GM23338 (cell line): ENCODE measurements at regions not wholly inside any gene's neighbourhood (a gene's known extent, or its start where the extent isn't known, plus 50 kb on each side); places are given as distances from the start of the nearest gene placed in this dataset.

Experiments
- ATAC-seq: fragments of 200-7000 bp; cut with Tn5 transposase; 3 replicates; pipeline ENCODE4 v1.9.1; 2020
- DNase-seq: peaks from one replicate; pipeline ENCODE4 v3.0.0-alpha.2; 2015; ENCODE audit warnings: low spot score
- H2AFZ ChIP-seq: fragments of 200-600 bp; sonication (generic); 2 replicates; pipeline ENCODE4 v1.8.0; 2016; ENCODE audit warnings: antibody characterized with exemption, mild to moderate bottlenecking, moderate library complexity
- H3F3A ChIP-seq: fragments of 200-600 bp; sonication (generic); replicated peaks from 2 replicates; pipeline ENCODE4 v1.8.0; 2017; ENCODE audit warnings: antibody characterized with exemption, mixed run types, low read depth
- H3K27ac ChIP-seq: fragments of 200-600 bp; sonication (generic); 2 replicates; pipeline ENCODE4 v1.6.1; 2016; ENCODE audit warnings: low read depth
- H3K27me3 ChIP-seq: fragments of 200-600 bp; sonication (generic); 2 replicates; pipeline ENCODE4 v1.8.0; 2016; ENCODE audit warnings: mild to moderate bottlenecking, mixed run types, moderate library complexity; ENCODE audit not compliant: insufficient read depth
- H3K36me3 ChIP-seq: fragments of 200-600 bp; sonication (generic); 2 replicates; pipeline ENCODE4 v1.8.0; 2016; ENCODE audit warnings: mild to moderate bottlenecking; ENCODE audit not compliant: insufficient read depth
- H3K4me1 ChIP-seq: fragments of 200-600 bp; sonication (generic); 2 replicates; pipeline ENCODE4 v1.8.0; 2016; ENCODE audit warnings: mild to moderate bottlenecking, moderate library complexity; ENCODE audit not compliant: insufficient read depth
- H3K4me2 ChIP-seq: fragments of 200-600 bp; sonication (generic); 2 replicates; pipeline ENCODE4 v1.7.1; 2017; ENCODE audit warnings: mixed run types
- H3K4me3 ChIP-seq: fragments of 200-600 bp; sonication (generic); 2 replicates; pipeline ENCODE4 v1.6.1; 2016; ENCODE audit warnings: mixed run types
- H3K79me2 ChIP-seq: fragments of 200-600 bp; sonication (generic); replicated peaks from 2 replicates; pipeline ENCODE4 v1.8.0; 2017; ENCODE audit warnings: mild to moderate bottlenecking; ENCODE audit not compliant: insufficient read depth
- H3K9me2 ChIP-seq: fragments of 200-600 bp; sonication (generic); 2 replicates; pipeline ENCODE4 v1.8.0; 2017; ENCODE audit not compliant: insufficient read depth
- H4K20me1 ChIP-seq: fragments of 200-600 bp; sonication (generic); replicated peaks from 2 replicates; pipeline ENCODE4 v1.8.0; 2017; ENCODE audit warnings: mild to moderate bottlenecking; ENCODE audit not compliant: insufficient read depth
- H3K27ac Mint-ChIP-seq: 2 replicates; pipeline ENCODE4 v1.8.0; 2020; ENCODE audit warnings: inconsistent platforms, mild to moderate bottlenecking, moderate library complexity, mixed read lengths
- H3K27me3 Mint-ChIP-seq: 3 replicates; pipeline ENCODE4 v1.8.0; 2022; ENCODE audit warnings: low read depth, mild to moderate bottlenecking, moderate library complexity, mixed read lengths, inconsistent platforms; ENCODE audit not compliant: insufficient read depth, poor library complexity
- H3K36me3 Mint-ChIP-seq: 3 replicates; pipeline ENCODE4 v1.8.0; 2021; ENCODE audit warnings: low read depth, mild to moderate bottlenecking, inconsistent platforms, moderate library complexity, mixed read lengths
- H3K4me1 Mint-ChIP-seq: 3 replicates; pipeline ENCODE4 v1.8.0; 2020; ENCODE audit warnings: mild to moderate bottlenecking, inconsistent platforms, mixed read lengths
- H3K4me3 Mint-ChIP-seq: 3 replicates; pipeline ENCODE4 v1.8.0; 2021; ENCODE audit warnings: moderate library complexity, mild to moderate bottlenecking, inconsistent platforms, mixed read lengths
- H3K9me3 Mint-ChIP-seq: 3 replicates; pipeline ENCODE4 v1.8.0; 2020; ENCODE audit warnings: moderate library complexity, mild to moderate bottlenecking, inconsistent platforms, mixed read lengths
- CREB1 ChIP-seq: fragments of 250-450 bp; sonication (Bioruptor Pico); IDR thresholded peaks from 2 replicates; pipeline ENCODE4 v1.5.0; 2020; ENCODE audit warnings: low read depth, mild to moderate bottlenecking, moderate library complexity
- EZH2 ChIP-seq: fragments of 200-600 bp; sonication (generic); IDR thresholded peaks from one replicate; pipeline ENCODE4 v1.8.0; 2017; ENCODE audit warnings: antibody characterized with exemption, mild to moderate bottlenecking, low read depth; ENCODE audit not compliant: unreplicated experiment
- EZH2phosphoT487 ChIP-seq: fragments of 200-600 bp; sonication (generic); IDR thresholded peaks from one replicate; pipeline ENCODE4 v1.8.1; 2018; ENCODE audit warnings: antibody characterized with exemption; ENCODE audit not compliant: unreplicated experiment
- JUNB ChIP-seq: IDR thresholded peaks from one replicate; pipeline ENCODE4 v1.6.1; 2016; ENCODE audit warnings: antibody characterized with exemption; ENCODE audit not compliant: unreplicated experiment
- NANOG ChIP-seq: IDR thresholded peaks from 2 replicates; pipeline ENCODE4 v1.6.1; 2016; ENCODE audit warnings: antibody characterized with exemption, borderline replicate concordance
- POLR2AphosphoS5 ChIP-seq: IDR thresholded peaks from 2 replicates; pipeline ENCODE4 v1.6.1; 2016; ENCODE audit warnings: antibody characterized with exemption, low read depth
- STAT1 ChIP-seq: IDR thresholded peaks from one replicate; pipeline ENCODE4 v1.6.1; 2016; ENCODE audit warnings: antibody characterized with exemption; ENCODE audit not compliant: unreplicated experiment
- ZNF114 ChIP-seq: fragments of 250-450 bp; sonication (Bioruptor Pico); IDR thresholded peaks from 2 replicates; pipeline ENCODE4 v1.5.0; 2020; ENCODE audit warnings: mild to moderate bottlenecking, moderate library complexity
- ZNF331 ChIP-seq: fragments of 250-450 bp; sonication (Bioruptor Pico); IDR thresholded peaks from 2 replicates; pipeline ENCODE4 v1.5.0; 2020; ENCODE audit warnings: low read depth, mild to moderate bottlenecking, moderate library complexity
- TF ChIP-seq, protein P1 (sequence below): IDR thresholded peaks from 2 replicates; pipeline ENCODE4 v1.6.1; 2016; ENCODE audit warnings: antibody characterized with exemption
- TF ChIP-seq, protein P2 (sequence below): fragments of 250-450 bp; sonication (Bioruptor Pico); IDR thresholded peaks from 2 replicates; pipeline ENCODE4 v1.5.0; 2020; ENCODE audit warnings: mild to moderate bottlenecking, moderate library complexity
- TF ChIP-seq, protein P3 (sequence below): IDR thresholded peaks from one replicate; pipeline ENCODE4 v1.6.1; 2018; ENCODE audit warnings: antibody characterized with exemption; ENCODE audit not compliant: unreplicated experiment
- TF ChIP-seq, protein P4 (sequence below), 2 experiments: fragments of 200-600 bp in 1 of 2; sonication (generic) in 1 of 2; conservative IDR thresholded peaks; 2 replicates each; pipeline versions ENCODE4 v1.5.1 to v1.6.1; 2016 to 2017; ENCODE audit warnings: antibody characterized with exemption in 2 of 2, low read depth in 2 of 2, mild to moderate bottlenecking in 2 of 2, moderate library complexity in 1 of 2

DNA sequence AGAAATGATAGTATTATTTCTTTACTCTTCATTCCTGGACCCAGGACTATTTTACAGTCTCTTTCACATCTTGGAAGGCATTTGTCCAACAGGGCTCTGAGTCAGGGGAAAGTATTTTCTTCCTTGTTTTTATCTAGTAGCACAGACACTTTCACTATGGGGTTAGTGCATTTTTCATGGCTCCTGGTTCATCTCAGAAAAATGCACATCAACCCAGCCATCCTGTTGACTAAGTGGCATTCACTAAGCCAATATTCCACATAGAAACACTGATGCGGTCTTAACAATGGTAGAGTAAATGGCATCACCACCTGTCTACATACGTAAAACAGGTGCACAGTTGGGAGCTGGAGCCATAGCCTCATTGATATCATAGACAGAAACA, 87.4 kb upstream of the C1orf21 start:
- TF ChIP-seq CREB1 (CRISPR knock-in tag) (no peak), POLR2AphosphoS5 (no peak), JUNB (no peak), ZNF331 (CRISPR knock-in tag) (no peak), NANOG (no peak), EZH2phosphoT487 (no peak), STAT1 (no peak), ZNF114 (CRISPR knock-in tag) (no peak), EZH2 (no peak)
- TF ChIP-seq, protein P1, sequence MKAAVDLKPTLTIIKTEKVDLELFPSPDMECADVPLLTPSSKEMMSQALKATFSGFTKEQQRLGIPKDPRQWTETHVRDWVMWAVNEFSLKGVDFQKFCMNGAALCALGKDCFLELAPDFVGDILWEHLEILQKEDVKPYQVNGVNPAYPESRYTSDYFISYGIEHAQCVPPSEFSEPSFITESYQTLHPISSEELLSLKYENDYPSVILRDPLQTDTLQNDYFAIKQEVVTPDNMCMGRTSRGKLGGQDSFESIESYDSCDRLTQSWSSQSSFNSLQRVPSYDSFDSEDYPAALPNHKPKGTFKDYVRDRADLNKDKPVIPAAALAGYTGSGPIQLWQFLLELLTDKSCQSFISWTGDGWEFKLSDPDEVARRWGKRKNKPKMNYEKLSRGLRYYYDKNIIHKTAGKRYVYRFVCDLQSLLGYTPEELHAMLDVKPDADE: no peak
- TF ChIP-seq, protein P2, sequence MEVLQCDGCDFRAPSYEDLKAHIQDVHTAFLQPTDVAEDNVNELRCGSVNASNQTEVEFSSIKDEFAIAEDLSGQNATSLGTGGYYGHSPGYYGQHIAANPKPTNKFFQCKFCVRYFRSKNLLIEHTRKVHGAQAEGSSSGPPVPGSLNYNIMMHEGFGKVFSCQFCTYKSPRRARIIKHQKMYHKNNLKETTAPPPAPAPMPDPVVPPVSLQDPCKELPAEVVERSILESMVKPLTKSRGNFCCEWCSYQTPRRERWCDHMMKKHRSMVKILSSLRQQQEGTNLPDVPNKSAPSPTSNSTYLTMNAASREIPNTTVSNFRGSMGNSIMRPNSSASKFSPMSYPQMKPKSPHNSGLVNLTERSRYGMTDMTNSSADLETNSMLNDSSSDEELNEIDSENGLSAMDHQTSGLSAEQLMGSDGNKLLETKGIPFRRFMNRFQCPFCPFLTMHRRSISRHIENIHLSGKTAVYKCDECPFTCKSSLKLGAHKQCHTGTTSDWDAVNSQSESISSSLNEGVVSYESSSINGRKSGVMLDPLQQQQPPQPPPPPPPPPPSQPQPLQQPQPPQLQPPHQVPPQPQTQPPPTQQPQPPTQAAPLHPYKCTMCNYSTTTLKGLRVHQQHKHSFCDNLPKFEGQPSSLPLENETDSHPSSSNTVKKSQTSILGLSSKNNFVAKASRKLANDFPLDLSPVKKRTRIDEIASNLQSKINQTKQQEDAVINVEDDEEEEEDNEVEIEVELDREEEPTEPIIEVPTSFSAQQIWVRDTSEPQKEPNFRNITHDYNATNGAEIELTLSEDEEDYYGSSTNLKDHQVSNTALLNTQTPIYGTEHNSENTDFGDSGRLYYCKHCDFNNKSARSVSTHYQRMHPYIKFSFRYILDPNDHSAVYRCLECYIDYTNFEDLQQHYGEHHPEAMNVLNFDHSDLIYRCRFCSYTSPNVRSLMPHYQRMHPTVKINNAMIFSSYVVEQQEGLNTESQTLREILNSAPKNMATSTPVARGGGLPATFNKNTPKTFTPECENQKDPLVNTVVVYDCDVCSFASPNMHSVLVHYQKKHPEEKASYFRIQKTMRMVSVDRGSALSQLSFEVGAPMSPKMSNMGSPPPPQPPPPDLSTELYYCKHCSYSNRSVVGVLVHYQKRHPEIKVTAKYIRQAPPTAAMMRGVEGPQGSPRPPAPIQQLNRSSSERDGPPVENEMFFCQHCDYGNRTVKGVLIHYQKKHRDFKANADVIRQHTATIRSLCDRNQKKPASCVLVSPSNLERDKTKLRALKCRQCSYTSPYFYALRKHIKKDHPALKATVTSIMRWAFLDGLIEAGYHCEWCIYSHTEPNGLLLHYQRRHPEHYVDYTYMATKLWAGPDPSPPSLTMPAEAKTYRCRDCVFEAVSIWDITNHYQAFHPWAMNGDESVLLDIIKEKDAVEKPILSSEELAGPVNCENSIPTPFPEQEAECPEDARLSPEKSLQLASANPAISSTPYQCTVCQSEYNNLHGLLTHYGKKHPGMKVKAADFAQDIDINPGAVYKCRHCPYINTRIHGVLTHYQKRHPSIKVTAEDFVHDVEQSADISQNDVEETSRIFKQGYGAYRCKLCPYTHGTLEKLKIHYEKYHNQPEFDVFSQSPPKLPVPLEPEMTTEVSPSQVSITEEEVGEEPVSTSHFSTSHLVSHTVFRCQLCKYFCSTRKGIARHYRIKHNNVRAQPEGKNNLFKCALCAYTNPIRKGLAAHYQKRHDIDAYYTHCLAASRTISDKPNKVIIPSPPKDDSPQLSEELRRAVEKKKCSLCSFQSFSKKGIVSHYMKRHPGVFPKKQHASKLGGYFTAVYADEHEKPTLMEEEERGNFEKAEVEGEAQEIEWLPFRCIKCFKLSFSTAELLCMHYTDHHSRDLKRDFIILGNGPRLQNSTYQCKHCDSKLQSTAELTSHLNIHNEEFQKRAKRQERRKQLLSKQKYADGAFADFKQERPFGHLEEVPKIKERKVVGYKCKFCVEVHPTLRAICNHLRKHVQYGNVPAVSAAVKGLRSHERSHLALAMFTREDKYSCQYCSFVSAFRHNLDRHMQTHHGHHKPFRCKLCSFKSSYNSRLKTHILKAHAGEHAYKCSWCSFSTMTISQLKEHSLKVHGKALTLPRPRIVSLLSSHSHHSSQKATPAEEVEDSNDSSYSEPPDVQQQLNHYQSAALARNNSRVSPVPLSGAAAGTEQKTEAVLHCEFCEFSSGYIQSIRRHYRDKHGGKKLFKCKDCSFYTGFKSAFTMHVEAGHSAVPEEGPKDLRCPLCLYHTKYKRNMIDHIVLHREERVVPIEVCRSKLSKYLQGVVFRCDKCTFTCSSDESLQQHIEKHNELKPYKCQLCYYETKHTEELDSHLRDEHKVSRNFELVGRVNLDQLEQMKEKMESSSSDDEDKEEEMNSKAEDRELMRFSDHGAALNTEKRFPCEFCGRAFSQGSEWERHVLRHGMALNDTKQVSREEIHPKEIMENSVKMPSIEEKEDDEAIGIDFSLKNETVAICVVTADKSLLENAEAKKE (CRISPR knock-in tag): no peak
- TF ChIP-seq, protein P3, sequence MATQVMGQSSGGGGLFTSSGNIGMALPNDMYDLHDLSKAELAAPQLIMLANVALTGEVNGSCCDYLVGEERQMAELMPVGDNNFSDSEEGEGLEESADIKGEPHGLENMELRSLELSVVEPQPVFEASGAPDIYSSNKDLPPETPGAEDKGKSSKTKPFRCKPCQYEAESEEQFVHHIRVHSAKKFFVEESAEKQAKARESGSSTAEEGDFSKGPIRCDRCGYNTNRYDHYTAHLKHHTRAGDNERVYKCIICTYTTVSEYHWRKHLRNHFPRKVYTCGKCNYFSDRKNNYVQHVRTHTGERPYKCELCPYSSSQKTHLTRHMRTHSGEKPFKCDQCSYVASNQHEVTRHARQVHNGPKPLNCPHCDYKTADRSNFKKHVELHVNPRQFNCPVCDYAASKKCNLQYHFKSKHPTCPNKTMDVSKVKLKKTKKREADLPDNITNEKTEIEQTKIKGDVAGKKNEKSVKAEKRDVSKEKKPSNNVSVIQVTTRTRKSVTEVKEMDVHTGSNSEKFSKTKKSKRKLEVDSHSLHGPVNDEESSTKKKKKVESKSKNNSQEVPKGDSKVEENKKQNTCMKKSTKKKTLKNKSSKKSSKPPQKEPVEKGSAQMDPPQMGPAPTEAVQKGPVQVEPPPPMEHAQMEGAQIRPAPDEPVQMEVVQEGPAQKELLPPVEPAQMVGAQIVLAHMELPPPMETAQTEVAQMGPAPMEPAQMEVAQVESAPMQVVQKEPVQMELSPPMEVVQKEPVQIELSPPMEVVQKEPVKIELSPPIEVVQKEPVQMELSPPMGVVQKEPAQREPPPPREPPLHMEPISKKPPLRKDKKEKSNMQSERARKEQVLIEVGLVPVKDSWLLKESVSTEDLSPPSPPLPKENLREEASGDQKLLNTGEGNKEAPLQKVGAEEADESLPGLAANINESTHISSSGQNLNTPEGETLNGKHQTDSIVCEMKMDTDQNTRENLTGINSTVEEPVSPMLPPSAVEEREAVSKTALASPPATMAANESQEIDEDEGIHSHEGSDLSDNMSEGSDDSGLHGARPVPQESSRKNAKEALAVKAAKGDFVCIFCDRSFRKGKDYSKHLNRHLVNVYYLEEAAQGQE: no peak
- TF ChIP-seq, protein P4, sequence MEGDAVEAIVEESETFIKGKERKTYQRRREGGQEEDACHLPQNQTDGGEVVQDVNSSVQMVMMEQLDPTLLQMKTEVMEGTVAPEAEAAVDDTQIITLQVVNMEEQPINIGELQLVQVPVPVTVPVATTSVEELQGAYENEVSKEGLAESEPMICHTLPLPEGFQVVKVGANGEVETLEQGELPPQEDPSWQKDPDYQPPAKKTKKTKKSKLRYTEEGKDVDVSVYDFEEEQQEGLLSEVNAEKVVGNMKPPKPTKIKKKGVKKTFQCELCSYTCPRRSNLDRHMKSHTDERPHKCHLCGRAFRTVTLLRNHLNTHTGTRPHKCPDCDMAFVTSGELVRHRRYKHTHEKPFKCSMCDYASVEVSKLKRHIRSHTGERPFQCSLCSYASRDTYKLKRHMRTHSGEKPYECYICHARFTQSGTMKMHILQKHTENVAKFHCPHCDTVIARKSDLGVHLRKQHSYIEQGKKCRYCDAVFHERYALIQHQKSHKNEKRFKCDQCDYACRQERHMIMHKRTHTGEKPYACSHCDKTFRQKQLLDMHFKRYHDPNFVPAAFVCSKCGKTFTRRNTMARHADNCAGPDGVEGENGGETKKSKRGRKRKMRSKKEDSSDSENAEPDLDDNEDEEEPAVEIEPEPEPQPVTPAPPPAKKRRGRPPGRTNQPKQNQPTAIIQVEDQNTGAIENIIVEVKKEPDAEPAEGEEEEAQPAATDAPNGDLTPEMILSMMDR (conservative IDR thresholded peaks at IDR 0.05; ENCODE audit: low read depth in 2 of 2): no peak

More for the DNA sequence above, 87.4 kb upstream of the C1orf21 start:
- H3K36me3 ChIP-seq: no peaks in the 10 kb centered on the region
- no peak overlapping the region for H3K4me3 Mint-ChIP-seq
- no peak for ATAC-seq
- H3K36me3 Mint-ChIP-seq: no peaks in the 10 kb centered on the region
- no peaks in the 10 kb centered on the region for H4K20me1 ChIP-seq
- peaks cover 13% of the 10 kb centered on the region for H3K4me1 Mint-ChIP-seq
- H3K9me3 Mint-ChIP-seq: no peaks in the 10 kb centered on the region
- H3K4me1 ChIP-seq: no peaks in the 10 kb centered on the region; the same call in 1 of the 2 replicates
- H3K9me2 ChIP-seq: no peaks in the 10 kb centered on the region
- H3F3A ChIP-seq: no peaks in the 10 kb centered on the region
- H3K27ac Mint-ChIP-seq: no peak overlapping the region
- H3K79me2 ChIP-seq: no peaks in the 10 kb centered on the region
- H3K4me2 ChIP-seq: no peak overlapping the region
- H3K4me3 ChIP-seq: no peak overlapping the region
- no peaks in the 10 kb centered on the region for H3K27me3 ChIP-seq
- no peaks in the 10 kb centered on the region for H3K27me3 Mint-ChIP-seq
- no peak overlapping the region for H2AFZ ChIP-seq
- H3K27ac ChIP-seq: no peak overlapping the region
- no peak for DNase-seq
